ENCODE measurements at regions not wholly inside any gene's neighbourhood (a gene's known extent, or its start where the extent isn't known, plus 50 kb on each side); places are given as distances from the start of the nearest gene placed in this dataset.

GRCh38 chr19:28153123-28153522 is 1059.8 kb downstream of the UQCRFS1 start:
- no peak overlapping the region for H3K27ac ChIP-seq (ENCODE audit: low read depth, low read length)
- H3K36me3 ChIP-seq (ENCODE audit: control insufficient read depth in 5 of 5, insufficient read depth in 5 of 5, low read length in 5 of 5), result no peaks in the 10 kb centered on the region
- peaks cover 0 to 18% (median 3%) of the 10 kb centered on the region in 5 donors for H3K4me1 ChIP-seq (ENCODE audit: control insufficient read depth in 5 of 5, insufficient read depth in 5 of 5, low read length in 5 of 5)
- H3K4me3 ChIP-seq (ENCODE audit: low read depth in 1 of 5, low read length in 5 of 5), result no peak overlapping the region
- no peaks in the 10 kb centered on the region for H3K27me3 ChIP-seq (ENCODE audit: control insufficient read depth in 5 of 5, insufficient read depth in 4 of 5, low read length in 5 of 5)
- H3K9ac ChIP-seq (ENCODE audit: low read length in 5 of 5), result no peak overlapping the region
- peaks cover 0 to 2% (median 0%) of the 10 kb centered on the region in 5 donors for H3K9me3 ChIP-seq (ENCODE audit: control insufficient read depth in 5 of 5, low read length in 5 of 5)

GRCh38 chr19:28152195-28152594 is 1060.8 kb downstream of the UQCRFS1 start:
- H3K9me3 ChIP-seq (ENCODE audit: control insufficient read depth in 5 of 5, low read length in 5 of 5), result peaks cover 0 to 2% (median 0%) of the 10 kb centered on the region in 5 donors
- peaks cover 0 to 18% (median 3%) of the 10 kb centered on the region in 5 donors for H3K4me1 ChIP-seq (ENCODE audit: control insufficient read depth in 5 of 5, insufficient read depth in 5 of 5, low read length in 5 of 5)
- no peaks in the 10 kb centered on the region for H3K36me3 ChIP-seq (ENCODE audit: control insufficient read depth in 5 of 5, insufficient read depth in 5 of 5, low read length in 5 of 5)
- H3K4me3 ChIP-seq (ENCODE audit: low read depth in 1 of 5, low read length in 5 of 5), result no peak overlapping the region
- no peak overlapping the region for H3K27ac ChIP-seq (ENCODE audit: low read depth, low read length)
- H3K9ac ChIP-seq (ENCODE audit: low read length in 5 of 5), result no peak overlapping the region
- H3K27me3 ChIP-seq (ENCODE audit: control insufficient read depth in 5 of 5, insufficient read depth in 4 of 5, low read length in 5 of 5), result no peaks in the 10 kb centered on the region

DNA sequence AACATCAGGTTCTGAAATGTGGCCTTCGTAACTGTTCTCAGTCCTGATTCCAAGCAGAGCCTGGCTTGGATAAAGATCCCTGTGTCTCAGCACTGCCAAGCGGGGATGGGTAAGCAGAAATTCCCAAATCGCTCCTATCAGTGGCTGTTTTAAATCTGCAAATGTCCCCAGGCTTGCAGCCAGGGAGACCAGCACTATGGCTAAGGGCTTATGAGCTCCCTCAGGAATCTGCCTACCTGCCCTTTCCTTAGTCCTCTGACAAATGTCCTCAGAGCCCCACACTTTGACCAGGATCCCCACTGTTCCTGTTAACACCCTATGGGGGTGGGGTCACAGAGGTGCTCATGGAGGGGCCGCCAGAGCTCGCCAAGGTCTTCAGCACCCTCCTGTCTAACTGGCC is 1062.8 kb downstream of the UQCRFS1 start:
- Histone ChIP-seq H3K27ac (ENCODE audit: low read depth, low read length) (no peak overlapping the region), H3K9me3 (ENCODE audit: control insufficient read depth in 5 of 5, low read length in 5 of 5) (no peaks in the 10 kb centered on the region), H3K4me3 (ENCODE audit: low read depth in 1 of 5, low read length in 5 of 5) (no peak overlapping the region), H3K27me3 (ENCODE audit: control insufficient read depth in 5 of 5, insufficient read depth in 4 of 5, low read length in 5 of 5) (no peaks in the 10 kb centered on the region), H3K9ac (ENCODE audit: low read length in 5 of 5) (no peak overlapping the region), H3K4me1 (ENCODE audit: control insufficient read depth in 5 of 5, insufficient read depth in 5 of 5, low read length in 5 of 5) (peaks cover 0 to 22% (median 3%) of the 10 kb centered on the region in 5 donors), H3K36me3 (ENCODE audit: control insufficient read depth in 5 of 5, insufficient read depth in 5 of 5, low read length in 5 of 5) (no peaks in the 10 kb centered on the region)

- H3K9me3 ChIP-seq (ENCODE audit: control insufficient read depth in 5 of 5, low read length in 5 of 5), result no peaks in the 10 kb centered on the region
- peaks cover 0 to 22% (median 2%) of the 10 kb centered on the region in 5 donors for H3K4me1 ChIP-seq (ENCODE audit: control insufficient read depth in 5 of 5, insufficient read depth in 5 of 5, low read length in 5 of 5)
- no peak overlapping the region for H3K9ac ChIP-seq (ENCODE audit: low read length in 5 of 5)
- H3K36me3 ChIP-seq (ENCODE audit: control insufficient read depth in 5 of 5, insufficient read depth in 5 of 5, low read length in 5 of 5), result no peaks in the 10 kb centered on the region
- H3K4me3 ChIP-seq (ENCODE audit: low read depth in 1 of 5, low read length in 5 of 5), result no peak overlapping the region
- no peak overlapping the region for H3K27ac ChIP-seq (ENCODE audit: low read depth, low read length)
- no peaks in the 10 kb centered on the region for H3K27me3 ChIP-seq (ENCODE audit: control insufficient read depth in 5 of 5, insufficient read depth in 4 of 5, low read length in 5 of 5)
These were observed 1064.4 kb downstream of the UQCRFS1 start for GRCh38 chr19:28148554-28148953.

DNA sequence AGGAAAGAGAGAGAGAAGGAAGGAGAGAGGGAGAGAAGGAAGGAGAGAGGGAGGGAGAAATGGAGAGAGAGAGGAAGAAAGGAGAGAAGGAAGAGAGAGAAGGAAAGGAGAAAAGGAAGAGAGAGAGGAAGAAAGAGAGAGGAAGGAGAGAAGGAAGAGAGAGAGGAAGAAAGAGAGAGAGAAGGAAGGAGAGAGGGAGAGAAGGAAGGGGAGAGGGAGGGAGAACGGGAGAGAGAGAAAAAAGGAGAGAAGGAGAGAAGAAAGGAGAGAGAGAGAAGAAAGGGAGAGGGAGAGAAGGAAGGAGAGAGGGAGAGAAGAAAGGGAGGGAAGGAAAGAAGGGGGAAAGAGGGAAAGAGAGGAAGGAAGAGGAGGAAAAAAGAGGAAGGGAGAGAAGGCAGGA is 1070.7 kb downstream of the UQCRFS1 start:
- H3K27me3 ChIP-seq (ENCODE audit: control insufficient read depth in 5 of 5, insufficient read depth in 4 of 5, low read length in 5 of 5), result no peaks in the 10 kb centered on the region
- no peak overlapping the region for H3K27ac ChIP-seq (ENCODE audit: low read depth, low read length)
- H3K9ac ChIP-seq (ENCODE audit: low read length in 5 of 5), result no peak overlapping the region
- peaks cover 0 to 5% (median 0%) of the 10 kb centered on the region in 5 donors for H3K4me1 ChIP-seq (ENCODE audit: control insufficient read depth in 5 of 5, insufficient read depth in 5 of 5, low read length in 5 of 5)
- no peak overlapping the region for H3K4me3 ChIP-seq (ENCODE audit: low read depth in 1 of 5, low read length in 5 of 5)
- H3K36me3 ChIP-seq (ENCODE audit: control insufficient read depth in 5 of 5, insufficient read depth in 5 of 5, low read length in 5 of 5), result no peaks in the 10 kb centered on the region
- peaks cover 0 to 7% (median 2%) of the 10 kb centered on the region in 5 donors for H3K9me3 ChIP-seq (ENCODE audit: control insufficient read depth in 5 of 5, low read length in 5 of 5)

GRCh38 chr19:28140201-28140600 is 1072.8 kb downstream of the UQCRFS1 start:
- Histone ChIP-seq H3K27me3 (ENCODE audit: control insufficient read depth in 5 of 5, insufficient read depth in 4 of 5, low read length in 5 of 5) (no peaks in the 10 kb centered on the region), H3K4me3 (ENCODE audit: low read depth in 1 of 5, low read length in 5 of 5) (no peak overlapping the region), H3K9ac (ENCODE audit: low read length in 5 of 5) (no peak overlapping the region), H3K4me1 (ENCODE audit: control insufficient read depth in 5 of 5, insufficient read depth in 5 of 5, low read length in 5 of 5) (no peaks in the 10 kb centered on the region), H3K27ac (ENCODE audit: low read depth, low read length) (no peak overlapping the region), H3K9me3 (ENCODE audit: control insufficient read depth in 5 of 5, low read length in 5 of 5) (peaks cover 0 to 7% (median 2%) of the 10 kb centered on the region in 5 donors), H3K36me3 (ENCODE audit: control insufficient read depth in 5 of 5, insufficient read depth in 5 of 5, low read length in 5 of 5) (no peaks in the 10 kb centered on the region)

- Histone ChIP-seq H3K4me1 (ENCODE audit: control insufficient read depth in 5 of 5, insufficient read depth in 5 of 5, low read length in 5 of 5) (peaks cover 0 to 5% (median 0%) of the 10 kb centered on the region in 5 donors), H3K4me3 (ENCODE audit: low read depth in 1 of 5, low read length in 5 of 5) (no peak overlapping the region), H3K9me3 (ENCODE audit: control insufficient read depth in 5 of 5, low read length in 5 of 5) (peaks cover 0 to 7% (median 2%) of the 10 kb centered on the region in 5 donors), H3K36me3 (ENCODE audit: control insufficient read depth in 5 of 5, insufficient read depth in 5 of 5, low read length in 5 of 5) (no peaks in the 10 kb centered on the region), H3K27me3 (ENCODE audit: control insufficient read depth in 5 of 5, insufficient read depth in 4 of 5, low read length in 5 of 5) (no peaks in the 10 kb centered on the region), H3K9ac (ENCODE audit: low read length in 5 of 5) (no peak overlapping the region), H3K27ac (ENCODE audit: low read depth, low read length) (no peak overlapping the region)
These were observed 1075.2 kb downstream of the UQCRFS1 start for GRCh38 chr19:28137772-28138171.

GRCh38 chr19:28136796-28137195 is 1076.2 kb downstream of the UQCRFS1 start:
- no peak overlapping the region for H3K9ac ChIP-seq (ENCODE audit: low read length in 5 of 5)
- H3K4me1 ChIP-seq (ENCODE audit: control insufficient read depth in 5 of 5, insufficient read depth in 5 of 5, low read length in 5 of 5), result peaks cover 0 to 5% (median 0%) of the 10 kb centered on the region in 5 donors

DNA sequence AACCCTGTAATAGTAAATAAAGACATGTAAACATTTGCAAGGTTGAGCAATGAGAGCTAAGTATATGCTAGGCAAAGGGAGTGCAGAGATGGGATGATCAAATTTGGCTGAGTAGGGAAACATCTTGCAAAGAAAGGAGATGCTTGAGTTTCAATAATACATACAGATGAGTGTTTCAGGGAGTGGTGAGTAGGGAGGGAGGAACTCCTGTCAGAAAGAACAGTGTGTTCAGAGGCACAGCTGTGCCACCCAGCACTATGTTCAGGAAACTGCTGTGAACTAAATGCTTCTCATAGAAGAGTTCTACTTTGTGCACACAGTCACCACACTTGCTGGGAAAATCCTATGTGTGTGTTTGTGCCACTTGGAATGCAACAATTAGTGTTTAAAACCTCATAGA is 1077.1 kb downstream of the UQCRFS1 start:
- Histone ChIP-seq H3K9me3 (ENCODE audit: control insufficient read depth in 5 of 5, low read length in 5 of 5) (peaks cover 0 to 5% (median 1%) of the 10 kb centered on the region in 5 donors), H3K27ac (ENCODE audit: low read depth, low read length) (no peak overlapping the region), H3K27me3 (ENCODE audit: control insufficient read depth in 5 of 5, insufficient read depth in 4 of 5, low read length in 5 of 5) (no peaks in the 10 kb centered on the region), H3K4me1 (ENCODE audit: control insufficient read depth in 5 of 5, insufficient read depth in 5 of 5, low read length in 5 of 5) (peaks cover 0 to 5% (median 0%) of the 10 kb centered on the region in 5 donors), H3K9ac (ENCODE audit: low read length in 5 of 5) (no peak overlapping the region), H3K36me3 (ENCODE audit: control insufficient read depth in 5 of 5, insufficient read depth in 5 of 5, low read length in 5 of 5) (no peaks in the 10 kb centered on the region), H3K4me3 (ENCODE audit: low read depth in 1 of 5, low read length in 5 of 5) (no peak overlapping the region)

More at GRCh38 chr19:28136796-28137195, 1076.2 kb downstream of the UQCRFS1 start:
- H3K27ac ChIP-seq (ENCODE audit: low read depth, low read length), result no peak overlapping the region
- no peaks in the 10 kb centered on the region for H3K36me3 ChIP-seq (ENCODE audit: control insufficient read depth in 5 of 5, insufficient read depth in 5 of 5, low read length in 5 of 5)
- H3K27me3 ChIP-seq (ENCODE audit: control insufficient read depth in 5 of 5, insufficient read depth in 4 of 5, low read length in 5 of 5), result no peaks in the 10 kb centered on the region
- no peak overlapping the region for H3K4me3 ChIP-seq (ENCODE audit: low read depth in 1 of 5, low read length in 5 of 5)
- H3K9me3 ChIP-seq (ENCODE audit: control insufficient read depth in 5 of 5, low read length in 5 of 5), result peaks cover 0 to 7% (median 2%) of the 10 kb centered on the region in 5 donors

DNA sequence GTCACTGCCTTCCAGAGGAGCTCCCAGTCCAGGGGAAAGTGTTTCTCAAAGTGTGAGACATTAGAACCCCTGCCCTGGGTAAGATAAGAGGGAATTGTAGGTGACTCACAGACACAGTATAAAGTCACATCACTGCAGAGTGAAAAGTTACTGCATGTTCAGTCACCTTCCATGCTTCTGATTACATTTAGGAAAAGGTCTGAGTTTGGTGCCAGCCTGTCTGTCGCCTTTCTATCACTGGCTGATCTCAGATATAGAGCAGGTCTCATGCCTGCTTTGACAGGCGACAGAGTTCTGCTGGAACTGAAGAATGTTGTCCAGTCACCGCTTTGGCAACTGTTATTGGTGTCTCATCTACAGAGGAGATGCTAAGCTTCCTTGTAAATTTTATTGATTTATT is 1078.6 kb downstream of the UQCRFS1 start:
- Histone ChIP-seq H3K4me3 (ENCODE audit: low read depth in 1 of 5, low read length in 5 of 5) (no peak overlapping the region), H3K9ac (ENCODE audit: low read length in 5 of 5) (no peak overlapping the region), H3K36me3 (ENCODE audit: control insufficient read depth in 5 of 5, insufficient read depth in 5 of 5, low read length in 5 of 5) (no peaks in the 10 kb centered on the region), H3K27ac (ENCODE audit: low read depth, low read length) (no peak overlapping the region), H3K4me1 (ENCODE audit: control insufficient read depth in 5 of 5, insufficient read depth in 5 of 5, low read length in 5 of 5) (peaks cover 0 to 5% (median 0%) of the 10 kb centered on the region in 5 donors), H3K27me3 (ENCODE audit: control insufficient read depth in 5 of 5, insufficient read depth in 4 of 5, low read length in 5 of 5) (no peaks in the 10 kb centered on the region), H3K9me3 (ENCODE audit: control insufficient read depth in 5 of 5, low read length in 5 of 5) (no peaks in the 10 kb centered on the region)
